ENCODE measurements at regions not wholly inside any gene's neighbourhood (a gene's known extent, or its start where the extent isn't known, plus 50 kb on each side); places are given as distances from the start of the nearest gene placed in this dataset.

- 98% methylated on average over 2 of the region's 2 CpGs for WGBS
- no peak for DNase-seq (ENCODE audit: low read depth in 6 of 9, low spot score in 9 of 9)
- H3K4me1 ChIP-seq (ENCODE audit: control insufficient read depth in 2 of 2, insufficient read depth in 2 of 2, low read length in 2 of 2) = no peaks in the 10 kb centered on the region
- H3K9me3 ChIP-seq (ENCODE audit: control insufficient read depth in 2 of 2, insufficient read depth in 1 of 2, low read length in 1 of 2) = peaks cover 0 to 5% of the 10 kb centered on the region in 2 donors
- no peak overlapping the region for H3K27ac ChIP-seq (ENCODE audit: low read depth in 1 of 2, low read length in 1 of 2)
- no peaks in the 10 kb centered on the region for H3K36me3 ChIP-seq (ENCODE audit: control insufficient read depth in 2 of 2, insufficient read depth in 2 of 2, low read length in 1 of 2)
- H3K4me3 ChIP-seq (ENCODE audit: low read length in 2 of 2) = no peak overlapping the region
- H3K27me3 ChIP-seq (ENCODE audit: control insufficient read depth in 2 of 2, insufficient read depth in 1 of 2, low read length in 1 of 2) = no peaks in the 10 kb centered on the region
Observed at GRCh38 chr5:101159006-101159405, 255.9 kb upstream of the ST8SIA4 start.

GRCh38 chr5:101153526-101153925 is 250.4 kb upstream of the ST8SIA4 start:
- Histone ChIP-seq H3K27ac (ENCODE audit: low read depth in 1 of 2, low read length in 1 of 2) (no peak overlapping the region), H3K4me1 (ENCODE audit: control insufficient read depth in 2 of 2, insufficient read depth in 2 of 2, low read length in 2 of 2) (no peaks in the 10 kb centered on the region), H3K9me3 (ENCODE audit: control insufficient read depth in 2 of 2, insufficient read depth in 1 of 2, low read length in 1 of 2) (no peaks in the 10 kb centered on the region), H3K36me3 (ENCODE audit: control insufficient read depth in 2 of 2, insufficient read depth in 2 of 2, low read length in 1 of 2) (no peaks in the 10 kb centered on the region), H3K27me3 (ENCODE audit: control insufficient read depth in 2 of 2, insufficient read depth in 1 of 2, low read length in 1 of 2) (no peaks in the 10 kb centered on the region), H3K4me3 (ENCODE audit: low read length in 2 of 2) (no peak overlapping the region)
- 97% methylated on average over 1 of the region's 1 CpG for WGBS
- no peak for DNase-seq (ENCODE audit: low read depth in 6 of 9, low spot score in 9 of 9)

GRCh38 chr5:101143526-101143925 is 240.4 kb upstream of the ST8SIA4 start:
- Histone ChIP-seq H3K27me3 (ENCODE audit: control insufficient read depth in 2 of 2, insufficient read depth in 1 of 2, low read length in 1 of 2) (no peaks in the 10 kb centered on the region), H3K9me3 (ENCODE audit: control insufficient read depth in 2 of 2, insufficient read depth in 1 of 2, low read length in 1 of 2) (no peaks in the 10 kb centered on the region), H3K4me3 (ENCODE audit: low read length in 2 of 2) (no peak overlapping the region), H3K36me3 (ENCODE audit: control insufficient read depth in 2 of 2, insufficient read depth in 2 of 2, low read length in 1 of 2) (no peaks in the 10 kb centered on the region), H3K4me1 (ENCODE audit: control insufficient read depth in 2 of 2, insufficient read depth in 2 of 2, low read length in 2 of 2) (no peaks in the 10 kb centered on the region), H3K27ac (ENCODE audit: low read depth in 1 of 2, low read length in 1 of 2) (no peak overlapping the region)
- DNase-seq (ENCODE audit: low read depth in 6 of 9, low spot score in 9 of 9) = no peak

GRCh38 chr5:101142102-101142501 is 239.0 kb upstream of the ST8SIA4 start:
- DNase-seq (ENCODE audit: low read depth in 6 of 9, low spot score in 9 of 9) = no peak
- 97% methylated on average over 3 of the region's 3 CpGs for WGBS

GRCh38 chr5:101136454-101136853 is 233.4 kb upstream of the ST8SIA4 start:
- no peaks in the 10 kb centered on the region for H3K4me1 ChIP-seq (ENCODE audit: control insufficient read depth in 2 of 2, insufficient read depth in 2 of 2, low read length in 2 of 2)
- H3K27ac ChIP-seq (ENCODE audit: low read depth in 1 of 2, low read length in 1 of 2) = no peak overlapping the region
- H3K4me3 ChIP-seq (ENCODE audit: low read length in 2 of 2) = no peak overlapping the region
- H3K36me3 ChIP-seq (ENCODE audit: control insufficient read depth in 2 of 2, insufficient read depth in 2 of 2, low read length in 1 of 2) = no peaks in the 10 kb centered on the region
- 91% methylated on average over 3 of the region's 3 CpGs for WGBS
- no peaks in the 10 kb centered on the region for H3K27me3 ChIP-seq (ENCODE audit: control insufficient read depth in 2 of 2, insufficient read depth in 1 of 2, low read length in 1 of 2)
- no peaks in the 10 kb centered on the region for H3K9me3 ChIP-seq (ENCODE audit: control insufficient read depth in 2 of 2, insufficient read depth in 1 of 2, low read length in 1 of 2)
- no peak for DNase-seq (ENCODE audit: low read depth in 6 of 9, low spot score in 9 of 9)

More at GRCh38 chr5:101142102-101142501, 239.0 kb upstream of the ST8SIA4 start:
- no peaks in the 10 kb centered on the region for H3K9me3 ChIP-seq (ENCODE audit: control insufficient read depth in 2 of 2, insufficient read depth in 1 of 2, low read length in 1 of 2)
- no peaks in the 10 kb centered on the region for H3K27me3 ChIP-seq (ENCODE audit: control insufficient read depth in 2 of 2, insufficient read depth in 1 of 2, low read length in 1 of 2)
- no peaks in the 10 kb centered on the region for H3K36me3 ChIP-seq (ENCODE audit: control insufficient read depth in 2 of 2, insufficient read depth in 2 of 2, low read length in 1 of 2)
- no peak overlapping the region for H3K4me3 ChIP-seq (ENCODE audit: low read length in 2 of 2)
- H3K27ac ChIP-seq (ENCODE audit: low read depth in 1 of 2, low read length in 1 of 2) = no peak overlapping the region
- H3K4me1 ChIP-seq (ENCODE audit: control insufficient read depth in 2 of 2, insufficient read depth in 2 of 2, low read length in 2 of 2) = no peaks in the 10 kb centered on the region

- no peaks in the 10 kb centered on the region for H3K4me1 ChIP-seq (ENCODE audit: control insufficient read depth in 2 of 2, insufficient read depth in 2 of 2, low read length in 2 of 2)
- no peaks in the 10 kb centered on the region for H3K27me3 ChIP-seq (ENCODE audit: control insufficient read depth in 2 of 2, insufficient read depth in 1 of 2, low read length in 1 of 2)
- H3K27ac ChIP-seq (ENCODE audit: low read depth in 1 of 2, low read length in 1 of 2) = no peak overlapping the region
- no peaks in the 10 kb centered on the region for H3K36me3 ChIP-seq (ENCODE audit: control insufficient read depth in 2 of 2, insufficient read depth in 2 of 2, low read length in 1 of 2)
- no peak overlapping the region for H3K4me3 ChIP-seq (ENCODE audit: low read length in 2 of 2)
- no peak for DNase-seq (ENCODE audit: low read depth in 6 of 9, low spot score in 9 of 9)
- 93% methylated on average over 2 of the region's 2 CpGs for WGBS
- H3K9me3 ChIP-seq (ENCODE audit: control insufficient read depth in 2 of 2, insufficient read depth in 1 of 2, low read length in 1 of 2) = no peaks in the 10 kb centered on the region
Observed at GRCh38 chr5:101123363-101123762, 220.3 kb upstream of the ST8SIA4 start.

GRCh38 chr5:101112645-101113044 is 209.6 kb upstream of the ST8SIA4 start:
- no peak overlapping the region for H3K27ac ChIP-seq (ENCODE audit: low read depth in 1 of 2, low read length in 1 of 2)
- H3K27me3 ChIP-seq (ENCODE audit: control insufficient read depth in 2 of 2, insufficient read depth in 1 of 2, low read length in 1 of 2) = no peaks in the 10 kb centered on the region
- no peaks in the 10 kb centered on the region for H3K36me3 ChIP-seq (ENCODE audit: control insufficient read depth in 2 of 2, insufficient read depth in 2 of 2, low read length in 1 of 2)
- H3K4me3 ChIP-seq (ENCODE audit: low read length in 2 of 2) = no peak overlapping the region
- no peaks in the 10 kb centered on the region for H3K9me3 ChIP-seq (ENCODE audit: control insufficient read depth in 2 of 2, insufficient read depth in 1 of 2, low read length in 1 of 2)
- H3K4me1 ChIP-seq (ENCODE audit: control insufficient read depth in 2 of 2, insufficient read depth in 2 of 2, low read length in 2 of 2) = no peaks in the 10 kb centered on the region
- no peak for DNase-seq (ENCODE audit: low read depth in 6 of 9, low spot score in 9 of 9)

- Histone ChIP-seq H3K27me3 (ENCODE audit: control insufficient read depth in 2 of 2, insufficient read depth in 1 of 2, low read length in 1 of 2) (no peaks in the 10 kb centered on the region), H3K4me3 (ENCODE audit: low read length in 2 of 2) (no peak overlapping the region), H3K9me3 (ENCODE audit: control insufficient read depth in 2 of 2, insufficient read depth in 1 of 2, low read length in 1 of 2) (no peaks in the 10 kb centered on the region), H3K36me3 (ENCODE audit: control insufficient read depth in 2 of 2, insufficient read depth in 2 of 2, low read length in 1 of 2) (no peaks in the 10 kb centered on the region), H3K27ac (ENCODE audit: low read depth in 1 of 2, low read length in 1 of 2) (no peak overlapping the region), H3K4me1 (ENCODE audit: control insufficient read depth in 2 of 2, insufficient read depth in 2 of 2, low read length in 2 of 2) (no peaks in the 10 kb centered on the region)
- DNase-seq (ENCODE audit: low read depth in 6 of 9, low spot score in 9 of 9) = no peak
- 98% methylated on average over 1 of the region's 1 CpG for WGBS
Observed at GRCh38 chr5:101103874-101104273, 200.8 kb upstream of the ST8SIA4 start.

GRCh38 chr5:101102506-101102905 is 199.4 kb upstream of the ST8SIA4 start:
- no peak for DNase-seq (ENCODE audit: low read depth in 6 of 9, low spot score in 9 of 9)

GRCh38 chr5:101091902-101092301 is 188.8 kb upstream of the ST8SIA4 start:
- H3K27me3 ChIP-seq (ENCODE audit: control insufficient read depth in 2 of 2, insufficient read depth in 1 of 2, low read length in 1 of 2) = no peaks in the 10 kb centered on the region
- no peak overlapping the region for H3K27ac ChIP-seq (ENCODE audit: low read depth in 1 of 2, low read length in 1 of 2)
- H3K9me3 ChIP-seq (ENCODE audit: control insufficient read depth in 2 of 2, insufficient read depth in 1 of 2, low read length in 1 of 2) = no peaks in the 10 kb centered on the region
- 89% methylated on average over 1 of the region's 1 CpG for WGBS
- no peak overlapping the region for H3K4me3 ChIP-seq (ENCODE audit: low read length in 2 of 2)
- no peak for DNase-seq (ENCODE audit: low read depth in 6 of 9, low spot score in 9 of 9)
- no peaks in the 10 kb centered on the region for H3K36me3 ChIP-seq (ENCODE audit: control insufficient read depth in 2 of 2, insufficient read depth in 2 of 2, low read length in 1 of 2)
- H3K4me1 ChIP-seq (ENCODE audit: control insufficient read depth in 2 of 2, insufficient read depth in 2 of 2, low read length in 2 of 2) = no peaks in the 10 kb centered on the region

More at GRCh38 chr5:101102506-101102905, 199.4 kb upstream of the ST8SIA4 start:
- H3K27me3 ChIP-seq (ENCODE audit: control insufficient read depth in 2 of 2, insufficient read depth in 1 of 2, low read length in 1 of 2) = no peaks in the 10 kb centered on the region
- no peaks in the 10 kb centered on the region for H3K9me3 ChIP-seq (ENCODE audit: control insufficient read depth in 2 of 2, insufficient read depth in 1 of 2, low read length in 1 of 2)
- H3K4me3 ChIP-seq (ENCODE audit: low read length in 2 of 2) = no peak overlapping the region
- no peaks in the 10 kb centered on the region for H3K36me3 ChIP-seq (ENCODE audit: control insufficient read depth in 2 of 2, insufficient read depth in 2 of 2, low read length in 1 of 2)
- H3K27ac ChIP-seq (ENCODE audit: low read depth in 1 of 2, low read length in 1 of 2) = no peak overlapping the region
- H3K4me1 ChIP-seq (ENCODE audit: control insufficient read depth in 2 of 2, insufficient read depth in 2 of 2, low read length in 2 of 2) = no peaks in the 10 kb centered on the region

Data from thymus (tissue), 11 donors.